H9 (cell line): ENCODE measurements at regions not wholly inside any gene's neighbourhood (a gene's known extent, or its start where the extent isn't known, plus 50 kb on each side); places are given as distances from the start of the nearest gene placed in this dataset.

ENCODE experiments used
- DNase-seq: peaks from one replicate; pipeline ENCODE4 v3.0.0-alpha.2; 2017
- H2AFZ ChIP-seq: one replicate; pipeline ENCODE4 v1.6.1; 2013; ENCODE audit warnings: mild to moderate bottlenecking, low read length, control low read depth, moderate library complexity
- H2AK5ac ChIP-seq: 2 replicates; pipeline ENCODE4 v1.6.1; 2013; ENCODE audit warnings: low read length, control low read depth, mixed read lengths; ENCODE audit not compliant: insufficient read length
- H2BK120ac ChIP-seq: one replicate; pipeline ENCODE4 v1.6.1; 2013; ENCODE audit warnings: low read depth, mild to moderate bottlenecking, low read length, control low read depth, inconsistent platforms; ENCODE audit not compliant: poor library complexity, severe bottlenecking
- H2BK12ac ChIP-seq: 2 replicates; pipeline ENCODE4 v1.6.1; 2013; ENCODE audit warnings: low read length, control low read depth, mixed read lengths, low read depth; ENCODE audit not compliant: insufficient read length
- H2BK15ac ChIP-seq: 2 replicates; pipeline ENCODE4 v1.6.1; 2013; ENCODE audit warnings: low read depth, low read length, control low read depth
- H2BK20ac ChIP-seq: one replicate; pipeline ENCODE4 v1.6.1; 2013; ENCODE audit warnings: low read depth, mild to moderate bottlenecking, low read length, control low read depth, inconsistent platforms; ENCODE audit not compliant: poor library complexity, severe bottlenecking
- H2BK5ac ChIP-seq: 2 replicates; pipeline ENCODE4 v1.6.1; 2013; ENCODE audit warnings: low read length, control low read depth, mixed read lengths; ENCODE audit not compliant: insufficient read length
- H3K14ac ChIP-seq: 2 replicates; pipeline ENCODE4 v1.6.1; 2013; ENCODE audit warnings: low read length, control low read depth; ENCODE audit not compliant: insufficient read depth
- H3K18ac ChIP-seq: 2 replicates; pipeline ENCODE4 v1.6.1; 2013; ENCODE audit warnings: low read depth, mild to moderate bottlenecking, mixed read lengths, low read length, control low read depth; ENCODE audit not compliant: insufficient read length
- H3K23ac ChIP-seq: 2 replicates; pipeline ENCODE4 v1.6.1; 2013; ENCODE audit warnings: low read length, control low read depth, mixed read lengths, low read depth; ENCODE audit not compliant: insufficient read length
- H3K23me2 ChIP-seq: 2 replicates; pipeline ENCODE4 v1.6.1; 2013; ENCODE audit warnings: low read depth, mild to moderate bottlenecking, mixed read lengths, low read length, control low read depth; ENCODE audit not compliant: insufficient read length, poor library complexity, severe bottlenecking
- H3K27ac ChIP-seq: 2 replicates; pipeline ENCODE4 v1.5.1; 2013; ENCODE audit warnings: low read length, control low read depth, mixed read lengths, low read depth; ENCODE audit not compliant: insufficient read length
- H3K27me3 ChIP-seq: 2 replicates; pipeline ENCODE4 v1.6.1; 2013; ENCODE audit warnings: low read length, control low read depth, inconsistent platforms; ENCODE audit not compliant: insufficient read depth
- H3K4ac ChIP-seq: 2 replicates; pipeline ENCODE4 v1.6.1; 2013; ENCODE audit warnings: low read depth, mild to moderate bottlenecking, control low read depth, inconsistent platforms, low read length, moderate library complexity
- H3K4me1 ChIP-seq: 2 replicates; pipeline ENCODE4 v1.6.1; 2013; ENCODE audit warnings: low read length, control low read depth, inconsistent platforms; ENCODE audit not compliant: insufficient read depth
- H3K4me2 ChIP-seq: 2 replicates; pipeline ENCODE4 v1.6.1; 2013; ENCODE audit warnings: low read length, control low read depth, mixed read lengths; ENCODE audit not compliant: insufficient read length, insufficient read depth
- H3K56ac ChIP-seq: 2 replicates; pipeline ENCODE4 v1.6.1; 2013; ENCODE audit warnings: low read depth, mild to moderate bottlenecking, mixed read lengths, low read length, control low read depth; ENCODE audit not compliant: insufficient read length
- H3K79me1 ChIP-seq: 2 replicates; pipeline ENCODE4 v1.6.1; 2013; ENCODE audit warnings: low read depth, mild to moderate bottlenecking, moderate library complexity, low read length, control low read depth, inconsistent platforms; ENCODE audit not compliant: insufficient read depth, poor library complexity, severe bottlenecking
- H3K79me2 ChIP-seq: 2 replicates; pipeline ENCODE4 v1.6.1; 2013; ENCODE audit warnings: low read length, control low read depth, inconsistent platforms; ENCODE audit not compliant: insufficient read depth
- H3K9ac ChIP-seq: 2 replicates; pipeline ENCODE4 v1.6.1; 2013; ENCODE audit warnings: low read length, control low read depth, mixed read lengths; ENCODE audit not compliant: insufficient read length; ENCODE audit errors: extremely low read depth
- H3K9me3 ChIP-seq: one replicate; pipeline ENCODE4 v1.6.1; 2013; ENCODE audit warnings: low read depth, low read length, inconsistent platforms; ENCODE audit not compliant: control insufficient read depth
- H3T11ph ChIP-seq: one replicate; pipeline ENCODE4 v1.6.1; 2013; ENCODE audit warnings: mild to moderate bottlenecking, low read length, control low read depth, inconsistent platforms
- H4K20me1 ChIP-seq: one replicate; pipeline ENCODE4 v1.6.1; 2013; ENCODE audit not compliant: control insufficient read depth, insufficient read length, insufficient read depth
- H4K5ac ChIP-seq: 2 replicates; pipeline ENCODE4 v1.6.1; 2013; ENCODE audit warnings: low read depth, mild to moderate bottlenecking, mixed read lengths, low read length, control low read depth; ENCODE audit not compliant: insufficient read length
- H4K8ac ChIP-seq: replicated peaks from 2 replicates; pipeline ENCODE4 v1.6.1; 2013; ENCODE audit warnings: low read length, control low read depth, mixed read lengths, low read depth; ENCODE audit not compliant: insufficient read length
- H4K91ac ChIP-seq: 2 replicates; pipeline ENCODE4 v1.6.1; 2013; ENCODE audit warnings: low read depth, mild to moderate bottlenecking, moderate library complexity, mixed read lengths, low read length, control low read depth; ENCODE audit not compliant: insufficient read length
- H3K27ac Mint-ChIP-seq, 3 experiments: 2 replicates in 2 of 3; 3 replicates in 1 of 3; pipeline ENCODE4 v1.8.0; 2020 to 2021; ENCODE audit warnings: mixed read lengths in 3 of 3, mild to moderate bottlenecking in 1 of 3, moderate library complexity in 1 of 3
- H3K27me3 Mint-ChIP-seq: 2 replicates; pipeline ENCODE4 v1.8.0; 2021; ENCODE audit warnings: low read depth, mild to moderate bottlenecking, moderate library complexity, mixed read lengths
- H3K36me3 Mint-ChIP-seq, 3 experiments: 2 replicates in 2 of 3; 3 replicates in 1 of 3; pipeline ENCODE4 v1.8.0; 2020 to 2021; ENCODE audit warnings: low read depth in 3 of 3, mixed read lengths in 3 of 3; ENCODE audit not compliant: insufficient read depth in 1 of 3
- H3K4me1 Mint-ChIP-seq, 2 experiments: 2 replicates each; pipeline ENCODE4 v1.8.0; 2020; ENCODE audit warnings: mixed read lengths in 2 of 2
- H3K4me3 Mint-ChIP-seq, 2 experiments: 2 replicates in 1 of 2; 3 replicates in 1 of 2; pipeline ENCODE4 v1.8.0; 2020 to 2021; ENCODE audit warnings: mild to moderate bottlenecking in 2 of 2, mixed read lengths in 2 of 2, moderate library complexity in 1 of 2
- H3K9me3 Mint-ChIP-seq, 2 experiments: 2 replicates in 1 of 2; 3 replicates in 1 of 2; pipeline ENCODE4 v1.8.0; 2020; ENCODE audit warnings: mild to moderate bottlenecking in 2 of 2, mixed read lengths in 2 of 2, moderate library complexity in 1 of 2
- WGBS: extraction: QIAGEN DNeasy Blood & Tissue Kit; methylation state at CpG from one replicate; pipeline ENCODE4 v1.1.7; 2013; ENCODE audit warnings: missing lambda C conversion rate, low lambda C conversion rate, mixed read lengths; ENCODE audit not compliant: insufficient read length; ENCODE audit errors: extremely low coverage; 5-methylcytosine and 5-hydroxymethylcytosine counted together
- TF ChIP-seq, protein P1 (sequence below): fragments of 200-600 bp; sonication (generic); conservative IDR thresholded peaks from 3 replicates; pipeline ENCODE4 v1.8.0; 2021; ENCODE audit warnings: antibody characterized with exemption, mild to moderate bottlenecking

DNA sequence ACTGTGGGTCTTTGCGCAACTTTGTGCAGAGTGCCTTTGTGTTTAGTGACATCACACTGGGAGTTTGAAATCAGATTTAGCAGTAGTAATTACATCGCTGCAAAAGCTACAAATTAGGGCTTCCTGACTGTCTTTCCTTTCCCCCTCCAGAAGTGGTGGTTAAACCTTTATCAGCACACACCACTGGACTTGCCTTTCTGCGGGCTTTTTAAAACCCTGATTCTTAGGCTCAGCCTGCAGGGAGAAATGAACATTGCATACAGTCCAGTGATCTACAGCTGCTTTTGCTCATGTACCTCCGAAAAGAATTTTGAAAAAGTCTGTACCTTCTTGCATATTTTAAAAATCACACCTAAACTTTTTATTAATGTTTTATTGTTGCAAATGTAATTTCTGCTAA lies 219.7 kb upstream of the NAALADL2 start:
- Histone ChIP-seq H2AFZ (no peak overlapping the region), H2BK120ac (no peak overlapping the region), H3K4me2 (no peak overlapping the region), H3K9ac (no peak overlapping the region), H3K4ac (no peak overlapping the region), H3K23ac (no peak overlapping the region), H3K9me3 (no peaks in the 10 kb centered on the region), H2BK20ac (no peak overlapping the region), H2BK15ac (no peak overlapping the region), H2BK12ac (no peak overlapping the region), H3K56ac (no peak overlapping the region), H3K23me2 (no peaks in the 10 kb centered on the region), H3K27ac (no peak overlapping the region), H3K14ac (no peak overlapping the region), H4K8ac (no peak overlapping the region), H3K4me1 (no peaks in the 10 kb centered on the region), H4K20me1 (no peaks in the 10 kb centered on the region), H3T11ph (no peak overlapping the region), H3K79me2 (no peaks in the 10 kb centered on the region), H4K91ac (no peak overlapping the region), H4K5ac (no peak overlapping the region), H3K18ac (no peak overlapping the region), H3K27me3 (no peaks in the 10 kb centered on the region; the same call in 1 of the 2 replicates), H2BK5ac (no peak overlapping the region), H3K79me1 (no peaks in the 10 kb centered on the region), H2AK5ac (no peak overlapping the region)
- WGBS, result no CpG with 5 or more reads among the region's 4 CpGs
- TF ChIP-seq, protein P1, sequence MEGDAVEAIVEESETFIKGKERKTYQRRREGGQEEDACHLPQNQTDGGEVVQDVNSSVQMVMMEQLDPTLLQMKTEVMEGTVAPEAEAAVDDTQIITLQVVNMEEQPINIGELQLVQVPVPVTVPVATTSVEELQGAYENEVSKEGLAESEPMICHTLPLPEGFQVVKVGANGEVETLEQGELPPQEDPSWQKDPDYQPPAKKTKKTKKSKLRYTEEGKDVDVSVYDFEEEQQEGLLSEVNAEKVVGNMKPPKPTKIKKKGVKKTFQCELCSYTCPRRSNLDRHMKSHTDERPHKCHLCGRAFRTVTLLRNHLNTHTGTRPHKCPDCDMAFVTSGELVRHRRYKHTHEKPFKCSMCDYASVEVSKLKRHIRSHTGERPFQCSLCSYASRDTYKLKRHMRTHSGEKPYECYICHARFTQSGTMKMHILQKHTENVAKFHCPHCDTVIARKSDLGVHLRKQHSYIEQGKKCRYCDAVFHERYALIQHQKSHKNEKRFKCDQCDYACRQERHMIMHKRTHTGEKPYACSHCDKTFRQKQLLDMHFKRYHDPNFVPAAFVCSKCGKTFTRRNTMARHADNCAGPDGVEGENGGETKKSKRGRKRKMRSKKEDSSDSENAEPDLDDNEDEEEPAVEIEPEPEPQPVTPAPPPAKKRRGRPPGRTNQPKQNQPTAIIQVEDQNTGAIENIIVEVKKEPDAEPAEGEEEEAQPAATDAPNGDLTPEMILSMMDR, result no peak
- Mint-ChIP-seq H3K4me3 (no peak overlapping the region), H3K9me3 (no peaks in the 10 kb centered on the region), H3K27ac (no peak overlapping the region), H3K4me1 (peaks cover 4 to 5% of the 10 kb centered on the region in 2 experiments), H3K36me3 (no peaks in the 10 kb centered on the region), H3K27me3 (no peaks in the 10 kb centered on the region)
- DNase-seq, result no peak
